Neural progenitor cell (in vitro differentiated cells): ENCODE measurements at regions not wholly inside any gene's neighbourhood (a gene's known extent, or its start where the extent isn't known, plus 50 kb on each side); places are given as distances from the start of the nearest gene placed in this dataset.

Experiments
- DNase-seq: peaks from one replicate; pipeline ENCODE4 v3.0.0-alpha.2; 2016; ENCODE audit warnings: low spot score
- H2AFZ ChIP-seq: fragments of 200-600 bp; sonication (generic); replicated peaks from 2 replicates; pipeline ENCODE4 v1.6.1; 2016; ENCODE audit warnings: antibody characterized with exemption
- H3F3A ChIP-seq: fragments of 200-600 bp; sonication (generic); 2 replicates; pipeline ENCODE4 v1.6.1; 2016; ENCODE audit warnings: antibody characterized with exemption, low read depth
- H3K27ac ChIP-seq: fragments of 200-600 bp; sonication (generic); 2 replicates; pipeline ENCODE4 v1.5.1; 2016; ENCODE audit warnings: mild to moderate bottlenecking
- H3K27me3 ChIP-seq: fragments of 200-600 bp; sonication (generic); 2 replicates; pipeline ENCODE4 v1.6.1; 2016; ENCODE audit warnings: mild to moderate bottlenecking, moderate library complexity
- H3K36me3 ChIP-seq: fragments of 200-600 bp; sonication (generic); 2 replicates; pipeline ENCODE4 v1.5.1; 2016
- H3K4me1 ChIP-seq: fragments of 200-600 bp; sonication (generic); 2 replicates; pipeline ENCODE4 v1.6.1; 2016; ENCODE audit warnings: mixed run types
- H3K4me2 ChIP-seq: fragments of 200-600 bp; sonication (generic); 2 replicates; pipeline ENCODE4 v1.6.1; 2016
- H3K4me3 ChIP-seq: fragments of 200-600 bp; sonication (generic); 2 replicates; pipeline ENCODE4 v1.5.1; 2016
- H3K79me2 ChIP-seq: fragments of 200-600 bp; sonication (generic); 2 replicates; pipeline ENCODE4 v1.6.1; 2016; ENCODE audit warnings: low read depth
- H3K9ac ChIP-seq: fragments of 200-600 bp; sonication (generic); 2 replicates; pipeline ENCODE4 v1.6.1; 2016
- H3K9me3 ChIP-seq: fragments of 200-600 bp; sonication (generic); 2 replicates; pipeline ENCODE4 v1.5.1; 2016; ENCODE audit warnings: low read depth
- H4K20me1 ChIP-seq: fragments of 200-600 bp; sonication (generic); 2 replicates; pipeline ENCODE4 v1.6.1; 2016; ENCODE audit warnings: low read depth
- H3K27ac Mint-ChIP-seq: 3 replicates; pipeline ENCODE4 v1.8.0; 2021; ENCODE audit warnings: mixed read lengths
- H3K27me3 Mint-ChIP-seq: 2 replicates; pipeline ENCODE4 v1.8.0; 2022; ENCODE audit warnings: low read depth, mild to moderate bottlenecking, inconsistent platforms, moderate library complexity, mixed read lengths; ENCODE audit not compliant: insufficient read depth
- H3K36me3 Mint-ChIP-seq: 3 replicates; pipeline ENCODE4 v1.8.0; 2021; ENCODE audit warnings: mixed read lengths
- H3K4me1 Mint-ChIP-seq: 3 replicates; pipeline ENCODE4 v1.8.0; 2021; ENCODE audit warnings: mixed read lengths
- H3K4me3 Mint-ChIP-seq: 3 replicates; pipeline ENCODE4 v1.8.0; 2021; ENCODE audit warnings: mild to moderate bottlenecking, moderate library complexity, mixed read lengths
- H3K9me3 Mint-ChIP-seq: 3 replicates; pipeline ENCODE4 v1.8.0; 2020; ENCODE audit warnings: mixed read lengths
- EZH2 ChIP-seq: fragments of 200-600 bp; sonication (generic); IDR thresholded peaks from 2 replicates; pipeline ENCODE4 v1.6.1; 2017; ENCODE audit warnings: antibody characterized with exemption, mild to moderate bottlenecking, moderate library complexity
- EZH2phosphoT487 ChIP-seq: fragments of 200-600 bp; sonication (generic); IDR thresholded peaks from 2 replicates; pipeline ENCODE4 v1.6.1; 2017; ENCODE audit warnings: antibody characterized with exemption
- TF ChIP-seq, protein P1 (sequence below): fragments of 200-600 bp; sonication (generic); IDR thresholded peaks from 2 replicates; pipeline ENCODE4 v1.5.1; 2017; ENCODE audit warnings: antibody characterized with exemption, mild to moderate bottlenecking

DNA sequence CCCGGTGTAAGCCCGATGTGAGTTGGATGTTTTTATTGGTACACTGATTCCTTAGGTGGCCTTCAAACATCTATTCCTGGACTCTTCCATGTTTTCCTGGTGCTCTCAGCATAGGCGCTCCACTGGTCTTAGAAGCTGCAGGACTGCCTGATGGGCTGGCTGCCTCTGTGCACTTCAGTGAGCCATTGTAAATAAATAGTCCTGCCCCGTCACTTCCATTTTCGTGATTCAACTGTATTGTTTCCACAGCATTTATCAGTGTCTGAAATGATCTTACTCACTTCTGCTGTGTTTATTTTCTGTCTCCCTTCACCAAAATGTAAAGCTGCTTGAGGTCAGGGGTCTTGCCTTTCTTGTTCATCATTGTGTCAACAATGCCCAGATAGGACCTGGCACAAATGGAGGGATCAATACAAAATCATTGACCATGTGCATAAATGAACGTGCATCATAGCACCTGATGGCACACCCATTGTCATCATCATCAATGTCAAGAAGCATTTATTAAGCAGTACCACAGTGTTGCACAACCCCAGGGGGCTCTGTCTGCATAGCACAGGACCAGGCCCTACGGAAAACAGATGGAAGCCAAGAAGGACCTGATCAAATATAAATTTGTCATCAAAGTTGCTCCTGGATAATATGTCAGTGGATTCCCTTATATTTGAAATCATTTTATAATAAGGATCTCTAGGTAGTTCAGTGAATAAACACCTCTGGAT is 66.6 kb upstream of the CPHXL start:
- H3K36me3 Mint-ChIP-seq = no peaks in the 10 kb centered on the region
- Histone ChIP-seq H3K4me3 (no peak overlapping the region), H3K9ac (no peak overlapping the region), H3K79me2 (no peaks in the 10 kb centered on the region), H4K20me1 (no peaks in the 10 kb centered on the region), H2AFZ (no peak overlapping the region), H3K9me3 (no peaks in the 10 kb centered on the region), H3K36me3 (no peaks in the 10 kb centered on the region), H3K4me2 (no peak overlapping the region), H3K27ac (no peak overlapping the region), H3F3A (no peaks in the 10 kb centered on the region), H3K4me1 (no peaks in the 10 kb centered on the region), H3K27me3 (peaks cover 5% of the 10 kb centered on the region)
- H3K4me3 Mint-ChIP-seq = no peak overlapping the region
- no peak overlapping the region for H3K27ac Mint-ChIP-seq
- H3K4me1 Mint-ChIP-seq = no peaks in the 10 kb centered on the region
- TF ChIP-seq, protein P1, sequence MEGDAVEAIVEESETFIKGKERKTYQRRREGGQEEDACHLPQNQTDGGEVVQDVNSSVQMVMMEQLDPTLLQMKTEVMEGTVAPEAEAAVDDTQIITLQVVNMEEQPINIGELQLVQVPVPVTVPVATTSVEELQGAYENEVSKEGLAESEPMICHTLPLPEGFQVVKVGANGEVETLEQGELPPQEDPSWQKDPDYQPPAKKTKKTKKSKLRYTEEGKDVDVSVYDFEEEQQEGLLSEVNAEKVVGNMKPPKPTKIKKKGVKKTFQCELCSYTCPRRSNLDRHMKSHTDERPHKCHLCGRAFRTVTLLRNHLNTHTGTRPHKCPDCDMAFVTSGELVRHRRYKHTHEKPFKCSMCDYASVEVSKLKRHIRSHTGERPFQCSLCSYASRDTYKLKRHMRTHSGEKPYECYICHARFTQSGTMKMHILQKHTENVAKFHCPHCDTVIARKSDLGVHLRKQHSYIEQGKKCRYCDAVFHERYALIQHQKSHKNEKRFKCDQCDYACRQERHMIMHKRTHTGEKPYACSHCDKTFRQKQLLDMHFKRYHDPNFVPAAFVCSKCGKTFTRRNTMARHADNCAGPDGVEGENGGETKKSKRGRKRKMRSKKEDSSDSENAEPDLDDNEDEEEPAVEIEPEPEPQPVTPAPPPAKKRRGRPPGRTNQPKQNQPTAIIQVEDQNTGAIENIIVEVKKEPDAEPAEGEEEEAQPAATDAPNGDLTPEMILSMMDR = no peak
- TF ChIP-seq EZH2phosphoT487 = no peak
- no peak for TF ChIP-seq EZH2
- H3K9me3 Mint-ChIP-seq = peaks cover 2% of the 10 kb centered on the region
- no peaks in the 10 kb centered on the region for H3K27me3 Mint-ChIP-seq
- no peak for DNase-seq

DNA sequence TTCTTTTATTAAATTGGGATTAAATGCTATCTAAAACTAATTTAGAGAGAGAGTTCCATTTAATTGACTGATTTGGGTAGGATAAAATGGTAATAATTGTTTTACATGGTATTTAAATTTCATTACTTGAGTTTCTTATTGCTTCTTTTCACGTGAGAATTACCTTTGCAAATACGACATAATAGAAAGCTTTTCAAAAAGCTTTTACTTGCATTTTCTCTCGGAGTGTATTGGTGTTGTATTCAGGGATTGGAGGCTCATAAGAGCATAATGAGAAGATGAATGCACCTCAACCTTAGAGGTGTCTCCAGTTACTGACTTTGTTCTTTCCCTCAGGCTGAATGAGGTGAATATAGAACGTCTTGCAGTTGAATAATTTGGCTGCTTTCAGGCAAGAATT is 67.4 kb upstream of the CPHXL start:
- no peaks in the 10 kb centered on the region for H3K9me3 ChIP-seq
- H3K9me3 Mint-ChIP-seq = peaks cover 2% of the 10 kb centered on the region
- H3K27ac Mint-ChIP-seq = no peak overlapping the region
- TF ChIP-seq, protein P1 = no peak
- H3K4me1 ChIP-seq = no peaks in the 10 kb centered on the region
- no peak overlapping the region for H2AFZ ChIP-seq
- peaks cover 5% of the 10 kb centered on the region for H3K27me3 ChIP-seq
- H3F3A ChIP-seq = no peaks in the 10 kb centered on the region
- H3K9ac ChIP-seq = no peak overlapping the region
- H3K4me1 Mint-ChIP-seq = no peaks in the 10 kb centered on the region
- H3K36me3 Mint-ChIP-seq = no peaks in the 10 kb centered on the region
- no peak overlapping the region for H3K4me3 Mint-ChIP-seq
- no peaks in the 10 kb centered on the region for H3K79me2 ChIP-seq
- no peak for DNase-seq
- no peaks in the 10 kb centered on the region for H3K27me3 Mint-ChIP-seq
- H4K20me1 ChIP-seq = no peaks in the 10 kb centered on the region
- no peaks in the 10 kb centered on the region for H3K36me3 ChIP-seq
- no peak overlapping the region for H3K4me3 ChIP-seq
- H3K27ac ChIP-seq = no peak overlapping the region
- no peak overlapping the region for H3K4me2 ChIP-seq

DNA sequence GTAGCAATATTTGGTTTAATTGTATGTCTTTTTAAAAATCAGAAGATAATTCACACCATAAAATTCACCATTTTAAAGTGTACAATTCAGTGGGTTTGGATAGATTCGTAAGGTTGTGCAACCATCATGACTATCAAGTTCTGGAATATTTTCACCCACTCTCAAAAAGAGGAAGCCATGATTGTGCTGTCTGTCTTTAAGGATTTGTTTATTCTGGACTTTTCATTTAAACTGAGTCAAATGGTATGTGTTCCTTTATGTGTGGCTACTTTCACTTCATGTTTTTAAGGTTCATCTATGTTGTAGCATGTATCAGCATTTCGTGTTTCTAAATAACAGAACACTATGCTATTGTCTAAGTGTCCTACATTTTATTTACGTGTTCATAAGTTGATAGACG is 68.1 kb upstream of the CPHXL start:
- Histone ChIP-seq H3K9me3 (no peaks in the 10 kb centered on the region), H4K20me1 (no peaks in the 10 kb centered on the region), H3F3A (no peaks in the 10 kb centered on the region), H2AFZ (peak overlapping the region; percentile 5), H3K27ac (no peak overlapping the region), H3K9ac (no peak overlapping the region), H3K27me3 (peaks cover 5% of the 10 kb centered on the region), H3K36me3 (no peaks in the 10 kb centered on the region), H3K4me1 (no peaks in the 10 kb centered on the region), H3K4me3 (no peak overlapping the region), H3K79me2 (no peaks in the 10 kb centered on the region), H3K4me2 (no peak overlapping the region)
- TF ChIP-seq EZH2phosphoT487 (no peak), EZH2 (no peak)
- TF ChIP-seq, protein P1 = no peak
- Mint-ChIP-seq H3K4me1 (no peaks in the 10 kb centered on the region), H3K27ac (no peak overlapping the region), H3K36me3 (no peaks in the 10 kb centered on the region), H3K4me3 (no peak overlapping the region), H3K9me3 (peaks cover 2% of the 10 kb centered on the region), H3K27me3 (no peaks in the 10 kb centered on the region)
- no peak for DNase-seq
